ENCODE measurements at regions not wholly inside any gene's neighbourhood (a gene's known extent, or its start where the extent isn't known, plus 50 kb on each side); places are given as distances from the start of the nearest gene placed in this dataset.

- TF ChIP-seq, protein P1, sequence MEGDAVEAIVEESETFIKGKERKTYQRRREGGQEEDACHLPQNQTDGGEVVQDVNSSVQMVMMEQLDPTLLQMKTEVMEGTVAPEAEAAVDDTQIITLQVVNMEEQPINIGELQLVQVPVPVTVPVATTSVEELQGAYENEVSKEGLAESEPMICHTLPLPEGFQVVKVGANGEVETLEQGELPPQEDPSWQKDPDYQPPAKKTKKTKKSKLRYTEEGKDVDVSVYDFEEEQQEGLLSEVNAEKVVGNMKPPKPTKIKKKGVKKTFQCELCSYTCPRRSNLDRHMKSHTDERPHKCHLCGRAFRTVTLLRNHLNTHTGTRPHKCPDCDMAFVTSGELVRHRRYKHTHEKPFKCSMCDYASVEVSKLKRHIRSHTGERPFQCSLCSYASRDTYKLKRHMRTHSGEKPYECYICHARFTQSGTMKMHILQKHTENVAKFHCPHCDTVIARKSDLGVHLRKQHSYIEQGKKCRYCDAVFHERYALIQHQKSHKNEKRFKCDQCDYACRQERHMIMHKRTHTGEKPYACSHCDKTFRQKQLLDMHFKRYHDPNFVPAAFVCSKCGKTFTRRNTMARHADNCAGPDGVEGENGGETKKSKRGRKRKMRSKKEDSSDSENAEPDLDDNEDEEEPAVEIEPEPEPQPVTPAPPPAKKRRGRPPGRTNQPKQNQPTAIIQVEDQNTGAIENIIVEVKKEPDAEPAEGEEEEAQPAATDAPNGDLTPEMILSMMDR (IDR thresholded peaks at IDR 0.05) = no peak
- TF ChIP-seq POLR2A (IDR thresholded peaks at IDR 0.05) = no peak
These were observed 71.8 kb upstream of the ABI1 start for GRCh38 chr10:26932576-26932975.
